GM12878 (cell line): ENCODE measurements at regions not wholly inside any gene's neighbourhood (a gene's known extent, or its start where the extent isn't known, plus 50 kb on each side); places are given as distances from the start of the nearest gene placed in this dataset.

Source experiments
- ATAC-seq: fragments of 200-7000 bp; cut with Tn5 transposase; 3 replicates; pipeline ENCODE4 v1.9.1; 2020; ENCODE audit warnings: mild to moderate bottlenecking, moderate library complexity
- BruUV-seq: library from RNA; stranded (reverse); fragments of 400-500 nt; replicated peaks from 2 replicates; lab custom pipeline; 2021; lab: Mats Ljungman, UMichigan
- CTCF ChIA-PET: fragments of 300-600 bp; sonication (Branson Sonifier 250); formaldehyde crosslinking; extraction: SDS; loops from one replicate; lab custom pipeline; 2021; ENCODE audit warnings: inconsistent platforms; lab: Yijun Ruan, JAX
- POLR2A ChIA-PET: fragments of 350-600 bp; formaldehyde crosslinking; extraction: SDS; loops from one replicate; lab custom pipeline; 2021; ENCODE audit warnings: inconsistent platforms; lab: Charles Lee
- RAD21 ChIA-PET: fragments of 300-600 bp; sonication (Branson Sonifier 250); formaldehyde crosslinking; loops from one replicate; lab custom pipeline; 2023; ENCODE audit warnings: antibody characterized with exemption; ENCODE audit not compliant: unreplicated experiment; lab: Charles Lee
- SMC1A ChIA-PET: fragments of 300-600 bp; sonication (Branson Sonifier 250); formaldehyde crosslinking; loops from one replicate; lab custom pipeline; 2023; ENCODE audit not compliant: unreplicated experiment, uncharacterized antibody; lab: Charles Lee
- DNase-seq: peaks from one replicate; pipeline ENCODE4 v3.0.0-alpha.2; 2011; ENCODE audit warnings: low read depth, low spot score
- FAIRE-seq: peaks from 3 replicates; lab custom pipeline; 2011; peaks lifted over from hg19 to GRCh38; lab: Jason Lieb, UNC
- H2AFZ ChIP-seq: 2 replicates; pipeline ENCODE4 v1.6.0; 2011; ENCODE audit warnings: low read depth, low read length, control low read depth; ENCODE audit not compliant: control insufficient read depth
- H3K27ac ChIP-seq: 2 replicates; pipeline ENCODE4 v1.5.1; 2011; ENCODE audit warnings: control low read depth; ENCODE audit not compliant: control insufficient read depth, insufficient read depth
- H3K27me3 ChIP-seq, 2 experiments: replicated peaks in 1 of 2; 2 replicates each; pipeline versions ENCODE4 v1.6.0 to v1.6.1; 2011; ENCODE audit warnings: low read length in 1 of 2; ENCODE audit not compliant: control insufficient read depth in 2 of 2, insufficient read depth in 2 of 2
- H3K36me3 ChIP-seq, 2 experiments: 2 replicates each; pipeline ENCODE4 v1.5.1; 2011; ENCODE audit warnings: low read length in 1 of 2; ENCODE audit not compliant: control insufficient read depth in 2 of 2, insufficient read depth in 2 of 2
- H3K4me1 ChIP-seq: 2 replicates; pipeline ENCODE4 v1.6.1; 2011; ENCODE audit warnings: mild to moderate bottlenecking, low read length, moderate library complexity, mixed read lengths; ENCODE audit not compliant: control insufficient read depth, insufficient read depth
- H3K4me2 ChIP-seq: 2 replicates; pipeline ENCODE4 v1.6.0; 2011; ENCODE audit warnings: control low read depth; ENCODE audit not compliant: control insufficient read depth, insufficient read depth
- H3K4me3 ChIP-seq: fragments of 200-600 bp; sonication (generic); 2 replicates; pipeline ENCODE4 v1.5.1; 2016
- H3K79me2 ChIP-seq: 2 replicates; pipeline ENCODE4 v1.6.0; 2011; ENCODE audit warnings: low read length; ENCODE audit not compliant: control insufficient read depth, insufficient read depth
- H3K9ac ChIP-seq: 2 replicates; pipeline ENCODE4 v1.8.0; 2011; ENCODE audit warnings: low read length, control low read depth, mixed read lengths; ENCODE audit not compliant: control insufficient read depth, insufficient read depth
- H3K9me3 ChIP-seq: replicated peaks from 3 replicates; pipeline ENCODE4 v1.5.1; 2011; ENCODE audit warnings: mild to moderate bottlenecking, low read length; ENCODE audit not compliant: control insufficient read depth, insufficient read depth
- H4K20me1 ChIP-seq: 2 replicates; pipeline ENCODE4 v1.6.0; 2011; ENCODE audit not compliant: control insufficient read depth, insufficient read depth
- BCL3 ChIP-seq: IDR thresholded peaks from 2 replicates; pipeline ENCODE4 v1.6.1; 2011; ENCODE audit warnings: borderline replicate concordance, low read depth, mild to moderate bottlenecking, moderate library complexity, low read length; ENCODE audit not compliant: insufficient read depth, poor library complexity, severe bottlenecking
- CBX3 ChIP-seq: fragments of 200-600 bp; sonication (generic); IDR thresholded peaks from 2 replicates; pipeline ENCODE4 v1.6.1; 2016; ENCODE audit warnings: low read depth, borderline replicate concordance
- CHD2 ChIP-seq: IDR thresholded peaks from 2 replicates; pipeline ENCODE4 v1.6.1; 2011; ENCODE audit warnings: low read depth, low read length, improper control_type of control experiment, borderline replicate concordance
- CREB1 ChIP-seq: IDR thresholded peaks from 2 replicates; pipeline ENCODE4 v1.6.1; 2012; ENCODE audit warnings: low read depth, mild to moderate bottlenecking, inconsistent platforms
- CUX1 ChIP-seq: IDR thresholded peaks from 2 replicates; pipeline ENCODE4 v1.6.1; 2012; ENCODE audit warnings: improper control_type of control experiment, low read depth, low read length; ENCODE audit not compliant: insufficient replicate concordance
- NFXL1 ChIP-seq: fragments of 450-650 bp; IDR thresholded peaks from 2 replicates; pipeline ENCODE4 v1.6.1; 2017; ENCODE audit warnings: antibody characterized with exemption, mild to moderate bottlenecking, borderline replicate concordance
- NFYB ChIP-seq: IDR thresholded peaks from 2 replicates; pipeline ENCODE4 v1.6.1; 2011; ENCODE audit warnings: low read depth, mild to moderate bottlenecking, low read length, improper control_type of control experiment, moderate library complexity; ENCODE audit not compliant: insufficient read depth
- WGBS: methylation state at CpG from one replicate; pipeline ENCODE4 v1.1.6; 2016; ENCODE audit warnings: low lambda C conversion rate; ENCODE audit not compliant: insufficient replicate concordance, insufficient coverage; ENCODE audit errors: missing lambda C conversion rate; 5-methylcytosine and 5-hydroxymethylcytosine counted together
- in situ Hi-C: fragments of 300-500 bp; cut with MboI; formaldehyde crosslinking; loops from 9 replicates; pipeline ENCODE4 v1.14.3; 2018; ENCODE audit warnings: mixed read lengths
- intact Hi-C: fragments of 100-400 bp; cut with micrococcal nuclease; formaldehyde crosslinking; loops from one replicate; pipeline ENCODE4 v1.14.2; 2022; ENCODE audit not compliant: unreplicated experiment

DNA sequence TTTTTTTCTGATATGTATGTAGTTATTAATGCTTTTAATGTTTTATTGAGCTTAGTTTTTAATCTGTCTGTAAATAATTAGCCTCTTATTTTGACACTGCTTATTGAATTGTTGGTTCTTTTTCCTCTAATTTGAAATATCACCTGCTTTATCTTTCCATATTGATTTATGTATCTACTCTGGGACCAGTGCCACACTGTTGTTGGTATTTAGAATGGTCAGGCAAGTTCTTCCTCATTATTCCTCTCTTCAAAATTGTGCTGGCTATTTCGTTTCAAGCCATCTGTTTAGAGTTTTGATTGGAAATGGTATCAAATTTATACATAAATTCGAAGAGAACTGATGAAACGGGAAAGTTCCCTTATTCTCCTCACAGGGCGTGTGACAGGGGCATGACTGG is 96.8 kb upstream of the APP start:
- intact Hi-C loops (no loop called here), in situ Hi-C loops (no loop called here)
- H3K4me2 ChIP-seq, result no peak overlapping the region
- FAIRE-seq (no peak), ATAC-seq (no peak), DNase-seq (no peak)
- CTCF ChIA-PET, result no interaction called here
- POLR2A ChIA-PET, result no interaction called here
- no peak overlapping the region for H3K9ac ChIP-seq
- SMC1A ChIA-PET, result no interaction called here
- BruUV-seq, result no TSS peak
- no peaks in the 10 kb centered on the region for H4K20me1 ChIP-seq
- no peak overlapping the region for H3K27ac ChIP-seq
- H3K9me3 ChIP-seq, result no peaks in the 10 kb centered on the region
- no peaks in the 10 kb centered on the region for H3K27me3 ChIP-seq
- H3K4me1 ChIP-seq, result no peaks in the 10 kb centered on the region
- 15% methylated on average over 4 of the region's 4 CpGs for WGBS
- RAD21 ChIA-PET, result no interaction called here
- no peak overlapping the region for H3K4me3 ChIP-seq
- no peak for TF ChIP-seq CBX3
- TF ChIP-seq BCL3, result no peak
- no peak for TF ChIP-seq NFYB
- TF ChIP-seq CHD2, result no peak
- no peaks in the 10 kb centered on the region for H3K36me3 ChIP-seq
- no peaks in the 10 kb centered on the region for H3K79me2 ChIP-seq
- no peak overlapping the region for H2AFZ ChIP-seq

DNA sequence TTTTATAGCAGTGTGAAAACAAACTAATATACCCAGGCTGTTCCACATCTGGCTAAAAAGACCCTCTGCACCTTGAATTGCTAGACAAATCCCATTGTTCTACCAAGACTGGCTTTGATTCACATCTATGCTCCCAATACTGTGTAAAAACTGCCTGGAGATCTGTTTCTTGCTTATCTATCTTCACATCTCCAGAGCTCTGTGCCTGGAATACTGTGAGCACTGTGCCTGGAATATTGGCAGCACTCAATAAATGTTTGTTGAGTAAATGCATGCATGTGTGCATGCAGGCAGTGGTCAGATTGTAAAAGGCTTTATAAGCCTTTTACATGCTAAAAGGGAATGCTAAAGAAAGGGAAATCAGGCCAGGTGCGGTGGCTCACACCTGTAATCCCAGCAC is 75.5 kb upstream of the APP start:
- SMC1A ChIA-PET, result no interaction called here
- Histone ChIP-seq H4K20me1 (no peaks in the 10 kb centered on the region), H2AFZ (no peak overlapping the region), H3K4me3 (no peak overlapping the region), H3K9me3 (no peaks in the 10 kb centered on the region), H3K27me3 (no peaks in the 10 kb centered on the region), H3K27ac (no peak overlapping the region), H3K4me2 (no peak overlapping the region), H3K9ac (no peak overlapping the region), H3K36me3 (no peaks in the 10 kb centered on the region), H3K79me2 (no peaks in the 10 kb centered on the region), H3K4me1 (no peaks in the 10 kb centered on the region)
- CTCF ChIA-PET, result no interaction called here
- TF ChIP-seq NFXL1 (no peak), CREB1 (no peak), CUX1 (no peak)
- FAIRE-seq, result no peak
- intact Hi-C loops (no loop called here), in situ Hi-C loops (no loop called here)
- DNase-seq, result no peak
- RAD21 ChIA-PET, result no interaction called here
- BruUV-seq, result no TSS peak
- POLR2A ChIA-PET, result no interaction called here
- ATAC-seq, result no peak
- 0% methylated on average over 1 of the region's 1 CpG for WGBS
